HG02840 (cell line): ENCODE measurements at regions not wholly inside any gene's neighbourhood (a gene's known extent, or its start where the extent isn't known, plus 50 kb on each side); places are given as distances from the start of the nearest gene placed in this dataset.
"Not testable (repeated sequence)": the region's sequence is repeated elsewhere in the genome, so short reads cannot be mapped to it uniquely, and the experiment has no call there.

Experiments
- ATAC-seq: cut with Tn5 transposase; IDR thresholded peaks from one replicate; pipeline ENCODE4 v1.9.1; 2021; ENCODE audit warnings: mild to moderate bottlenecking, moderate library complexity, moderate number of reproducible peaks; ENCODE audit not compliant: unreplicated experiment, low FRiP score

DNA sequence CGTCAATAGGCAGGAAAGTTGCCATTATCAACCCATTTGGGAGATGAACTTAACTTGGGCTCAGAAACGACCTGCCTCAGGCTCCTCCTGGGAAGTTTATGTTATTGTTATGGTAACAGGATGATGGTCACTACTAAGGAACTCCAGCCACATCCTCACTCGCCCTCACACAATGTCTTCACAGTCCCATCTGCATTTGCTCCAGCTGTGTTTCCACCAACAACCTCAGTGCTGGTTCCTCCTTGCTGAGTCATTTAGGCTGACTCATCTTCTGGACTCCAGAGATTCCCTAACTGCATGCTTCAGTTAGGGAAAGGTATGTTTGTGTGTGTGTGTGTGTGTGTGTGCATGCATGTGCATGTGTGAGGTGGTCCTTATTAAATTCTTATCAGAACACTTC, 293.4 kb upstream of the BOD1L1 start:
- ATAC-seq: no peak

DNA sequence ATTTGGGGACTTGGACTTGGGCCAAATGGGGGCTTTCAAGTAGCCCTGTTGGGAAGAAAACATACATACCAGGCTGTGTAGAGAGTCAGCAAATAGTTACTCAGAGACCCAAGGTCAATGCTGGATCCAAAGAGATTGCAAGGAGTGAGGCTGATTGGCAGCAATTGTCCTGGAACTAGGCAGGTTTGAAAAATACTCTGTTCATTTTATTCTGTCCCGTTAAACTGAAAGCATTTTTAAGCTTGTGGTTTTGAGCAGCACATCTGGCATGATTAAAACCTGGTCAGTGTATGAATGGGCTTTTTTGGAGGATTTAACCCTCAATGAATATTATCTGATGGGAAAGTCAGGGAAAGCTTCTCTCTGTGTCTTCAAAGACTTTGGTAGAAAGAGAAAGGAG, 294.3 kb upstream of the BOD1L1 start:
- ATAC-seq: no peak

DNA sequence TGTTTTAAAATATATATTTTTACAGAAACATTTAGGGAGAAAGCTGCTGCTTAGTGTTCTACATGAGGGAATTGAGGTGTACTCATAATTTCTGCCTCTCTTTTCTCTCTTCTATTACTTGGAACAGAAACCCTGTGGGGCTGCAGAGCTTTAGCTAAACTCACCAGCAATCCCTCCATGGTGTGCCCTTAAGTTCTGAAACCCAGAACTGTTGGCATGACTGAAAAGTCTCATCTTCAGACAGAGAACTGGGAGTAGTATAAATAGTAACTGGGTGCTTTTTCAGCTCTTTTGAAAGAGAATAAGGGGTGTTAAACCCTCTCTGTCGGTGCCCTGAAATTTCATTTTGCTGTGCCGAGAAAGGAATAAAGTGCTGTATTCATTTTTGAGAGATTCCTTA, 294.9 kb upstream of the BOD1L1 start:
- ATAC-seq: no peak

DNA sequence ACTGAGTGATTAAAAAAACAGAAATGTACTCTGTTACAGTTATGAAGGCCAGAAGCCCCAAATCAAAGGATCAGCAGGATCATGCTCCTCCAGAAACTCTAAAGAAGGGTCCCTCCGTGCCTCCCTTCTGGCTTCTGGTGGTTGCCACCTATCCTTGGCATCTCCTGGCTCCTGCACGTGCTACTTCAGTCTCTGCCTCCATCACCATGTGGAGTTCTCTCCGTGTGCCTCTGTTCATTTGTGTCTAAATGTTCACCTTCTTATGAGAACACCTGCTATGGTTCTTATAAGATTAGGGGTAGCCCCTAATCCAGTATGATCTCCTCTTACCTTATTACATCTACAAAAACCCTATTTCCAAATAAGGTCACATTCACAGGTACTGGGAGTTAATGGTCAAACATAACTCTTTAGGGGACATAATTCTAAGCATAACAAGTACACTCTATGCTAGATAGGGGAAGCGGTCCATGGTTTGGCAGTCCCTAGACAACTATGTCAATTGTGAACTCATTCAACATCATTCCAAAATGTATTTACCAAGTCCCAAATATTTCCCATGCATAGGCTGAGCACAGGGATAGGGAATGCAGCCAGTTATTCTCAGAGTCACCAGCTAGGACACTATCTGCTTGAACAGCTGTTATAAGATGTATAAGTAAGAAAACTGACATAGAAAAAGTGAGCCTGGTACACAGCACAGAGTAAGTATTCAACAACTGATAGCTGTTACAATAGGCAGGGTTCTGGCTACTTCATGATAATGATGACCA, 295.5 kb upstream of the BOD1L1 start:
- ATAC-seq: no peak

DNA sequence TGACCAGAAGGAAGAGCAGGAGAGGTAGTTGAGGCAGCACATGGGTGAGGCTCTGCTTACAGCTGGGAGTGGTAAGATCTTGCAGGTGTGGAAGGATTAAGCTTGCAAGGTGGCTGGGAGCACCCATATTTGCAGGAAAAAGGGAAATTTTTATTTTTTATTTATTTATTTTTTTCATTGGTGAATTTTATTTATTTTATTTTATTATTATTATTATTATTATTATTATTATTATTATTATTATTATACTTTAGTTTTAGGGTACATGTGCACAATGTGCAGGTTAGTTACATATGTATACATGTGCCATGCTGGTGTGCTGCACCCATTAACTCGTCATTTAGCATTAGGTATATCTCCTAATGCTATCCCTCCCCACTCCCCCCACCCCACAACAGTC, 297.4 kb upstream of the BOD1L1 start:
- ATAC-seq: not testable (repeated sequence)

DNA sequence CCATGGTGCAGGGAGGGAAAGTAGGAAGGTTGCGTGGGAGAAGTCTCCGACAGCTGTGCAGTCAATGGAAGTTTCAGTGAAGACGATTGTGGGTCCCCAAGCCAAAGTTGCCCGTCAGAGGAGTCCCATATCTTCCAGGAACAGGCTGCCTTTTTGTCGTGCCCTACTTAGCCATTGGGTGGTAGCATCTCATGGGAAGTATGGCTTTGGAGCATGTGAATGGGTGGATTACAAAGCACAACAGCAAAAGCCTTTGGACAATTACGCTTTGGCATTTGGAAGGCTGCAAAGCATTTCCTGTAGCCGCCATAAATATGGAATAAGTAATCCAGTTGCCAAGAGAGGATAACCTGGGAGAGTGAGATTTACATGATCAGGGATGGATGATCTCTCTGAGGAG, 300.7 kb upstream of the BOD1L1 start:
- ATAC-seq: no peak

DNA sequence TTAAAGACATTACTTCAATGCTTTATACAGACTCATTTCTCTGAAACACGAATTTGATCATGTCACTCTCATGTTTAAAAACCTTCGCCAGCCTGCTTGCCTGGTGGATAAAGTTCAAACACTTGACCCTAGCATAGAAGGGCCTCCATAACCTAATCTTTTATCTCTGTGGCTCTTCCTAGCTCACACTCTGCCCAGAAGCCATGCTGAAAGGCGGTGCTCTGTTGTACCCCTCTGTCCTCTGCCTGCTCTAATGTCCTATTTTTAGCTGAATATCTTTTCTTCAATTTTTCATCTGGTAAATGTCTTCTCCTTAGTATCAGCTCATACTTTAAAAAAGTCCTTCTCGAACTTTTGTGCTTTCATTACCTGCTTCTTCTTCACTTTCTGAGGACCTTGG, 302.6 kb upstream of the BOD1L1 start:
- no peak for ATAC-seq

DNA sequence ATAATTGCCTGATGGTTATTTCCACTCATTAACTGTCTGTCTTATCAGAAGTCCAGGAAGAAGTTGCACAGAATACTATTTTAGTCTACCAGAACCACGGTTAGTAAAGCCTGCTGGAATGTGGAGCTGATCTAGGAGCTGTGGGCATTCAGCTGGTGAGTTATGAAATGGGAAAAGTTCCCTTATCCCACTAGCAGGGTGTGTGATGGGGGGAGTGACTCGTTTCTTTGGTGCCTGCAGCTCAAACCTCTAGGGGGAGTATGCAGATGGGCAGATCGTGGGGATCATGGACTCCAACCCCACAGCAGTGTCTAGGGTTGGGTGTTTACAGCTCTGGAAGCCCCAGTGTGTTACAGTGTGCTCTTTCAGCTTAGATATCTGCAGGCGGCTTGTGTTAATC, 305.7 kb upstream of the BOD1L1 start:
- ATAC-seq: no peak

DNA sequence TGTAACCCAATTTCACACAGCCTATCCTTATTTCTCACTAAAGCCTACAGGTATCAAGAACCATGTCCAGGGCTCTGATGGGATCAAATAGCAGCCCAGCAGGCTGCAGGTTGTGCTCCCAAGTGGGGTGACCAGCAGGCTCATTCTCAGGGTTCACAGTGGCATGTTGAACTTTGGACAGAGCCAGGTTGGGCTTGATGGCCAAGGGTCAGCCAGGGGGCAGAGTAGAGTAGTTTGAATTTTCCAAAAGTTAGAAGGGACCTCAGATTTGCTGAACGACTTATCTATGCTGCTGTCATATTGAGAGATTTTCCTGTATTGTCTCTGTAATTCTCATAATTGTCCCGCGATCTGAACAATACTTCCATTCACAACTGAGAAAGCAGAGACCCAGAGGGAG, 310.8 kb upstream of the BOD1L1 start:
- no peak for ATAC-seq

DNA sequence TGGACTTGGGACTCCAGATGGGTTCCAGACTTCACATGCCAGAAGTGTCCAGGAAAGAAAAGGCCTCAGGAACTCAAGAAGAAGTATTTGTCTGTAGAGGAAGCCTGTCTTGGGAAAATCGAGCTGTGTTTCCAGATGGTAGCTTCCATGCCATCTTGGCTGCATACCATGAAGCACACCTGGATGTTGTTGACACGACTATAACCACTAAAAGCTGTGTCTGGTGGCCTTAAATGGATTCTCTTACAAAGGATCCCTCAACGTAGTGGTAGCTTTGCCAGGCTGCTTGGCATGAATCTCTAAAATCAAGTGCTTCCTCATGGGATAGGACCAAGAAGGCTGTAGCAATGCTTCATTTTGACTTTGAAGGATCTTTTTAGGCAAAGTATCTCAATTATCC, 313.4 kb upstream of the BOD1L1 start:
- no peak for ATAC-seq

DNA sequence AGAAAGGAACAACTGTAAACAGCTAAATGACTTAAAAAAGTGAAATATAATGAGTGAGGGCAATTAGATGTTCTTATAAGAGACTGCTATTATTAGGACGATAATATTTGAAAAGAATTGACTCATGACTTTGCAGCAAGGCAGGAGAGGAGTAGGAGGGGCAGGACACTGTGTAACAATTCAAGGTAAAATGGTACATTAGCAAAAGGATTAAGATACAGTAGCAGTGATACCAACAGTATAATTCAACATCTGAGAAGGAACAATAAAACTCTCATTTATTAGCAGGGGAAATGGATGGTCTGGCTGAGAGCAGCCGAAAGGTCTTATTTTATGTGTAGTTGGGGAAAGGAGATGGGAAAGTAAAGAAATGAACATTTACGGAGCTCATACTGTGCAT, 315.5 kb upstream of the BOD1L1 start:
- no peak for ATAC-seq

DNA sequence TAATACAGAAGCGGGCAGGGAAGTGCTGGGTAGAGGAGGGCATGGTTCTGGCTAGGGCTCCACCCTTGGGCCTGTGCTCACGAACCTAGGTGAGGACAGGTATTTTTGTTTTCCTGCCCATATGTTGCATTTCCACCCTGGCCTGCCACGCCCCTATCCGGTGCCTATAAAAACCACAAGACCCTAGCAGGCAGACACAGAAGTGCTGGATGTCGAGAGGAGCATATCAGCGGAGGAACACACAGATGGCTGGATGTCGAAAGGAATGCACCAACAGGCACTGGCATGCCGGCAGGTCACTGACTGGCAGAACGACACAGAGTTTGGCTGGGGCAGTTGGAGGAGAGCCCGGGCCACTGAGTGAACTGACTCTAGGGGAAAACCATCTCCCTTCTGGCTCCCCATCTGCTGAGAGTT, 316.6 kb upstream of the BOD1L1 start:
- ATAC-seq: no peak

DNA sequence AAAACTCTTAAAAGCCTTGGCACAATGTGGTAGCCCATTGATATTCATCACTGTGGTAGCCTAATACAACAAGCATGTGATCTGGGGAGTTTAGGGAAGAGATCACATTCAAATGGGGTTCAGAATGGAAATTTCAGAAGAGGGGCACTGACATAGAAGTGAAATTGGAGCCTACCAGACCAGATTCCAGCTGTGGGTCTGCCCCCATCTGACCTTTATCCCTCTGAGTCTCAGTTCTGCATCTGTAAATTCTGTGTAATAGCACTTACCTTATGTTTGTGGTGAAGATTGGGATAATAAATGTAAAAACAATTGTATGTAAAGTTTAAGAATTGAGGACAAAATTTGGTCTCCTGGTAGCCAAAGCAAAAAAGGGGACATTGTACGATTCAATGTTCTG, 320.4 kb upstream of the BOD1L1 start:
- ATAC-seq: no peak

DNA sequence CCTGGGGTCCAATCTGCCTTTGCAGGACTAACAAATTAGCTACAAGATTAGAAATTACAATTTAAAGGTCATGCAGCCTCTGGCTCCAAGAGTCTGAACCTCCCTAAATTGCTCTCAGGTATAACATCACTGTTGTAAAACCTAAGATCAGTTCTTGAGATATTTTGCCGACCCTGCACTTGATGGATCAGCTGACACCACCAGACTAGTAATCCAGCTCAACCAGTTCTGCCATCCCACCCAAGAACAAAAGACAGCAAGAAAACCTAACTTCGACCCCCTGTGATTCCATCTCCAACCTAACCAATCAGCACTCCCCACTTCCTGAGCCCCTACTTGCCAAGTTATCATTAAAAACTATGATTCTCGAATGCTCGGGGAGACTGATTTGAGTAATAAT, 323.0 kb upstream of the BOD1L1 start:
- ATAC-seq: no peak

DNA sequence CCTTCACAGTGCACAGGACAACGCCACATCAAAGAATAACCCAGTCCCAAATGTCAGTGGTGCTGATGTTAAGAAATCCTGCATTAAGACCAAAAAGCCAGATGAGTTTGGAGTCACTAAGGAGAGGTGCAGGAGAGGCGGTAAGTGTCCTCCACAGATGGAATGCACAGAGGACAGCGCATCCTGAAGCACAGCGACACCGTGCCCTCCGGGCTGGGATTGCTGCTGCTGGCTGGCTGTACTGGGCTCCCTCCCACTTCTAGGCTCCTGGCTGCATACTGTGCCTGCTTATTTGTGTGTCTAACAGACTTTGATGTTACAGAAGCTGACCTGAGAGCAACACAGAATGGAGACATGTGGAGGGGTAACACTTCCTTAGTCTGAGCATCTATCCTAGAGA, 325.6 kb upstream of the BOD1L1 start:
- ATAC-seq: no peak

DNA sequence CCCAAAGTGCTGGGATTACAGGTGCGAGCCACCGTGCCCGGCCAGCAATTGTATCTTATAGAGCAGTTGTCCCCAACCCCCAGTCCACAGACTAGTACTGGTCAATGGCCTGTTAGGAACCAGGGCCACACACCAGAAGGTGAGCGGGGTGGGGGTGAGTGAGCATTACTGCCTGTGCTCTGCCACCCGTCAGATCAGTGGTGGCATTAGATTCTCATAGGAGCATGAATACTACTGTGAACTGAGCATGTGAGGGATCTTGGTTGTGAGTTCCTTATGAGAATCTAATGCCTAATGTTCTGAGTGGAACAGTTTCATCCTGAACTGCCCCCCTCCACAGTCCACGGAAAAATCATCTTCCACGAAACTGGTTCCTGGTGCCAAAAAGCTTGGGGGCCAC, 328.0 kb upstream of the BOD1L1 start:
- ATAC-seq: no peak

DNA sequence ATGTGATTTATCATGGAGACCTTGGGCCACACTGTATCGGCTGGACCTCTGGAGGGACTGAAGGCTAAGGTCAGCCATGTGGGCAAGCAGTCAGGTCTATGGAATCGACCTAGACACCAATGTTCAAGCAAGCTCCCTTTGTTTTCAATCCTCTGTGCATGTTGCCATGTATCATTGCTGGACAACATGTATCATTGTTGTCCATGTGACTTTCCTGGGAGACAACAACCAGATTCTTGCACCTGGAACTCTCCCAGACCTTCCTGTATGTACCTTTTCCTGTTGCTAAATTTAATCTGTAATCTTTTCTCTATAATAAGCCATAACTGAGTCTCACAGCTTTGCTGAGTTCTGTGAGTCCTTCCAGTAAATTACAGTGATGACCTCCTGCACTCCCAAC, 329.4 kb upstream of the BOD1L1 start:
- ATAC-seq: no peak

DNA sequence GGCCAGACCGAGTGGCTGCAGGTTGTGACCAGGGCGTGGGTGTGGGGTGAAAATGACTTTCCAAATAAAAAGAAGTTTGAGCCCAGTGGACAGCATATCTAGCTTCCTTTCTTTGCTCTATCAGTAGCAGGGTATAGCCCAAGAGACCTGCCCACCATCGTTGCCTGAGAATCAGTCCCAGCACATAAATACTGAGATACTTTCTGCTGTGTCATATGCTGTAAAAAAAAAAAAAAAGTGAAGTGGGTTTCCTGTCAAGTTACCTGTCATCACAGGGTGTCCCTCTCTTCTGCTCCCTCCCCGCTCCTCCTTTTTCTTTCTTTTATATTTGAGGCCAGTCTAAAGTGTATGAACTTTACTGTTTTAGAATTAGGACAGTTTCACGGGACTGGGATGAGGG, 330.3 kb upstream of the BOD1L1 start:
- ATAC-seq: no peak

DNA sequence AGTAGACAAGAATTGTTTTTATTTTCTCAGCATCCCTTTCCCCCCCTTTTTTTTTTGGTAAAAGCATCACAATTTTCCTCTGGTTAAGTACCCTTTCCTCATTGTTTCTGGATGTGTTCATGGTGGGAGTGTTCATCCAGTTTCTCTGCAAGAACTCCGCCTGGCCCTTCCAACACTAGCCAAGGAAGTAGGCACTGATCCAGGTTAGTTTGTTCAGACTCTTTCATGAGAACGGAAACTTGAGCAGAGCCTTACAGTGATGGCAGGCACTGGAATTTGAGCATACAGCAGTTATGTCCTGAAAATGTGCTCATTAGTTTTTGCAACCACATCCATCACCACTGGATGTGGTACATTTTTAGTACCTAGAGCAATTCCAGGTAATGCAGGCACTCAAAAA, 336.1 kb upstream of the BOD1L1 start:
- ATAC-seq: no peak

DNA sequence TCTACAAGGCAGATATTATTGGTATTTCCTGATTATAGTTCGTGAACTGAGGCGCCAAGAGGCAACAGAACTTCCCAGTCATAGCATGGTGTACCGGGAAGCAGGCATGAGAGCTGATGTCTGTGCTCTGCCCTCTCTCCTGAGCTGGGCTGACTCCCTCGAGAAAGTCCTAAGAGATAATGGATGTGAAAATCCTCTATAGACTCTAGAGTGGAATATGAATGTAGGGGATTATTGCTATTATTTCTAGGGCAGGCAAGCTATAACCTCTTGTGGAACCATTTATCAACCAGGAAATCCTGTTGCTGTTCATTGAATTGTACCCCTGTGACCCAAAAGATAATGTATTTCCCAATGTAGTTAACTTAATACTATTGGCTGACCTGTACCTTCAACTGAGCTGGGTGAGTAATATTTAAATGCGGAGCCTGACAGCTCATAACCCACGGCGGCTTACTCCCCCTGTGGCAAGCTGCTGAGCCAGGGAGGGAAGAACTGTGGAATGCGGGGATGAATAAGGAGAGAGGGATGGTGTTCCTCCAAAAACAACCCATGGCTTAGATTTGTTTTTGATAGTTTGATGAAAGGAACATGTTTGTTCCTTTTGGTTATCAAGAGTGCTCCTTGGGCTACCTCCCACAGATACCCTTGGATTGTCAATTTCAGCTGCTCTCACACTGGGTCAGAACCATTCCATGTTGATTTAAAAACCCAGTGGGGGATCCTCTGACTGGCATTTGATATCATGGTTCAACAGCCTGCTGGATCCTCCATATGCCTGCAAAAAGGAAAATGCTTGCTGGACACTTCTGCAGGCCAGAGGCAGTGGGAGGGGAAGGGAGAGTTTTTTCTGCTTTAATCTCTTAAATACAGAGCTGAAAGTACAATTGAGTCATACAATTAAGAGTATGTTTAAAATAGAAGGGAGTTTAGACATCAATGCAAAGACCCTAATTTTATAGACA, 339.0 kb upstream of the BOD1L1 start:
- no peak for ATAC-seq

DNA sequence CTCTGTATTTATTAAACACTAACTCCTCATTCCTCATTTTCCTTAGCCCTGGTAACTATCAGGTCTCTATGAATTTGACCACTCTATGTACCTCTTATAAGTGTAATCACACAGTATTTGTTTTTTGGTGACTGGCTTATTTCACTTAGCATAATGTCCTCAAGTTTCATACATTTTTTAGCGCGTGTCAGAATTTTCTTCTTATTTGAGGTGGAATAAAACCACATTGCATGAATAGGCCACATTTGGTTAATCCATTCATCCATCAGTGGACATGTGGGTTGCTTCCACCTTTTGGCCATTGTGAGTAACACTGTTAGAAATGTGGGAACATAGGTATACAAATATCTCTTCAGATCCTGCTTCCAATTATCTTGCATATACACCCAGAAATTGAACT, 341.2 kb upstream of the BOD1L1 start:
- no peak for ATAC-seq

DNA sequence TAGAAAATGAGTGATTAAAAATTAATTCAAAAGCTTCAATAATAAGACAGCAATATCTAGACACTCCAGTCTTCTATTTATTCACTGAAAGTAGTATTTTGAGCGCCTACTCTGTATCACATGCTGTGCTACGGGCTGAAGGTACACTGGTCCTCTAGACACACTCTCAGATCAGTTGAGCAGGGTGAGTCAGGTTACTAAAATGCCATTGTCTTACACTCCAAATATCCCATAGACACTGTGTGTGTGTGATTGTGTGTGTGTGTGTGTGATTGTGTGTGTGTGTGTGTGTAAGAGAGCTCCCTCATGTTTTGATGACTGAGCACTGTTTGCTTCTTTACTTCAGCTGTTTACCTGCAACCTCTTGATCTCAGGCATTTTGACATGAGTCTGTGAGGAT, 342.8 kb upstream of the BOD1L1 start:
- no peak for ATAC-seq
